ENCODE measurements at regions not wholly inside any gene's neighbourhood (a gene's known extent, or its start where the extent isn't known, plus 50 kb on each side); places are given as distances from the start of the nearest gene placed in this dataset.

DNA sequence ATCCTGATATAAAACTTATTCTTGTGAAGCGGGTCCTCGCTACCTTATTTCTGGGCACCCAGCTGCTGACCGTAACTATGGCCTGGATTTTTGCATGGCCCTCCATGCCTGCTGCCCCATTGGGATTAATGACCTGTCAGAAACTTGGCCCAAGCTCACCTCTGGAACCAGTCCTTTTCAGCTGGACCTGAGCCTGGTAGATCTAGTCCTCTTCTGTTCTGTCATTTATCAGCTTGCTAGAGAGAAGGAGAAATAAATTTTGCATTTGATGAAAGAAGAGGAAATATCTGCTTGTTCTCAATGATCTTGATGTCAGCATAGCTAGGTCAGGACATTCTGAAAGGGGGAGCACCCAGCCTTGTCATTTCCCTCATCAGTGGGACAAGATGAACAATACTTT, 387.8 kb upstream of the LARGE1 start:
- H3K4me3 ChIP-seq (ENCODE audit: low read depth, low read length): no peak overlapping the region
- no peaks in the 10 kb centered on the region for H3K9me3 ChIP-seq (ENCODE audit: severe bottlenecking)
- DNase-seq: no peak
- no peaks in the 10 kb centered on the region for H3K36me3 ChIP-seq
- TF ChIP-seq CTCF (IDR thresholded peaks at IDR 0.05; ENCODE audit: low read depth, low read length): no peak
- H3K27ac ChIP-seq: no peak overlapping the region
- no peaks in the 10 kb centered on the region for H3K27me3 ChIP-seq (ENCODE audit: insufficient read depth, low read depth, severe bottlenecking)

- H3K4me3 ChIP-seq (ENCODE audit: low read depth, low read length): no peak overlapping the region
- H3K27ac ChIP-seq: no peak overlapping the region
- TF ChIP-seq CTCF (IDR thresholded peaks at IDR 0.05; ENCODE audit: low read depth, low read length): no peak
- DNase-seq: no peak
- no peaks in the 10 kb centered on the region for H3K36me3 ChIP-seq
- H3K27me3 ChIP-seq (ENCODE audit: insufficient read depth, low read depth, severe bottlenecking): peaks cover 3% of the 10 kb centered on the region
- H3K9me3 ChIP-seq (ENCODE audit: severe bottlenecking): no peaks in the 10 kb centered on the region
Observed at GRCh38 chr22:34319346-34319745, 399.1 kb upstream of the LARGE1 start.

GRCh38 chr22:34324763-34325162, 404.5 kb upstream of the LARGE1 start:
- H3K4me3 ChIP-seq (ENCODE audit: low read depth, low read length): no peak overlapping the region
- TF ChIP-seq CTCF (IDR thresholded peaks at IDR 0.05; ENCODE audit: low read depth, low read length): no peak
- H3K27me3 ChIP-seq (ENCODE audit: insufficient read depth, low read depth, severe bottlenecking): no peaks in the 10 kb centered on the region
- no peak for DNase-seq
- no peak overlapping the region for H3K27ac ChIP-seq
- H3K9me3 ChIP-seq (ENCODE audit: severe bottlenecking): no peaks in the 10 kb centered on the region
- no peaks in the 10 kb centered on the region for H3K36me3 ChIP-seq

DNA sequence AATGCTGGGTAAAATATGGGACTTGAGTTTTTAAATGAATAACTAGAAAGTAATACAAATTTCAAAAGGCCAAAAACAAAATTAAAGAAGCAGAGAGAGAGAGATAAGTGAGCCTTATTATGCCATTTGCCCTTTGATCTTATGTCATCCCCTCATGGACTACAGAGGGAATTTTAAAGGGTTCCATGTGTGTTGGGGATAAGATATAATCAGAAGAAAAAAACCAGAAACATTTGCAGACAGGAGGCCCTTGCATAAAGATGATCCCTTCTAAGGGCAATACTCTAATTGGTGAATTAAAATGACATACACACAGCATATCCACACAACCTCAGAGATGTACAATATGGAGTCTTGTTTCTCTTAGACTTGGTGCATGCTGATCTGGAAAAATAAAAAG, 406.6 kb upstream of the LARGE1 start:
- no peaks in the 10 kb centered on the region for H3K27me3 ChIP-seq (ENCODE audit: insufficient read depth, low read depth, severe bottlenecking)
- H3K9me3 ChIP-seq (ENCODE audit: severe bottlenecking): no peaks in the 10 kb centered on the region
- H3K27ac ChIP-seq: no peak overlapping the region
- no peaks in the 10 kb centered on the region for H3K36me3 ChIP-seq
- no peak for DNase-seq
- no peak for TF ChIP-seq CTCF (IDR thresholded peaks at IDR 0.05; ENCODE audit: low read depth, low read length)
- H3K4me3 ChIP-seq (ENCODE audit: low read depth, low read length): no peak overlapping the region

DNA sequence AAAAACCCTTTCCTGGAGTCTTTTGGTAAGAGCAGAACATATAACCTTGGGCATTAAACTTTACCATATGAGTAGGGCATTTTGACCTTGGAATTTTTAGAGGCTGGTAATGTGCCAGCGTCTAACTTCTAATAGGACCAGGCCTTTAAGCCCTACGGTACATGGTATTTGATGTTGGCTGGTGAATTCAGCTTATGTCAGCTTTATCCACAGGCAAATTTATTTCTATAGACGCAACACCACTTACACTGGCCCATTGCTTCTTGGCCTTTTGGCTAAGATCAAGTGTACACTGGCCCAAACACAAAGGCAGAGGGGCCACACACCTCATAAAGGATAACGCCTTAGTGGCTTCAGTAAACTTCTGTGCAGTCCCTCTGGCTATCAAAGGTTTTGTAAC, 410.2 kb upstream of the LARGE1 start:
- DNase-seq: no peak
- peaks cover 10% of the 10 kb centered on the region for H3K9me3 ChIP-seq (ENCODE audit: severe bottlenecking)
- H3K4me3 ChIP-seq (ENCODE audit: low read depth, low read length): no peak overlapping the region
- no peaks in the 10 kb centered on the region for H3K36me3 ChIP-seq
- no peak for TF ChIP-seq CTCF (IDR thresholded peaks at IDR 0.05; ENCODE audit: low read depth, low read length)
- H3K27ac ChIP-seq: no peak overlapping the region
- H3K27me3 ChIP-seq (ENCODE audit: insufficient read depth, low read depth, severe bottlenecking): no peaks in the 10 kb centered on the region

GRCh38 chr22:34333285-34333684, 413.0 kb upstream of the LARGE1 start:
- no peaks in the 10 kb centered on the region for H3K36me3 ChIP-seq
- H3K27ac ChIP-seq: no peak overlapping the region
- peaks cover 11% of the 10 kb centered on the region for H3K9me3 ChIP-seq (ENCODE audit: severe bottlenecking)
- TF ChIP-seq CTCF (IDR thresholded peaks at IDR 0.05; ENCODE audit: low read depth, low read length): peak; percentile 39; the same call in 1 of the 2 replicates
- H3K4me3 ChIP-seq (ENCODE audit: low read depth, low read length): no peak overlapping the region
- H3K27me3 ChIP-seq (ENCODE audit: insufficient read depth, low read depth, severe bottlenecking): no peaks in the 10 kb centered on the region
- no peak for DNase-seq

All from WERI-Rb-1 (cell line).